ENCODE measurements at regions not wholly inside any gene's neighbourhood (a gene's known extent, or its start where the extent isn't known, plus 50 kb on each side); places are given as distances from the start of the nearest gene placed in this dataset.

GRCh38 chr4:126038502-126039144 lies 723.9 kb downstream of the FAT4 start:
- no peak for DNase-seq (ENCODE audit: low spot score)

GRCh38 chr4:126046081-126046614 lies 731.4 kb downstream of the FAT4 start:
- no peak for DNase-seq (ENCODE audit: low spot score)

- no peak for DNase-seq (ENCODE audit: low spot score)
These were observed 732.4 kb downstream of the FAT4 start for GRCh38 chr4:126047114-126047513.

- no peak for DNase-seq (ENCODE audit: low spot score)
These were observed 737.1 kb downstream of the FAT4 start for GRCh38 chr4:126051689-126052424.

GRCh38 chr4:126056116-126056650 lies 741.4 kb downstream of the FAT4 start:
- no peak for DNase-seq (ENCODE audit: low spot score)

GRCh38 chr4:126057371-126057770 lies 742.6 kb downstream of the FAT4 start:
- DNase-seq (ENCODE audit: low spot score), result no peak

- DNase-seq (ENCODE audit: low spot score), result no peak
These were observed 743.8 kb downstream of the FAT4 start for GRCh38 chr4:126058596-126058995.

GRCh38 chr4:126061655-126062054 lies 746.9 kb downstream of the FAT4 start:
- no peak for DNase-seq (ENCODE audit: low spot score)

GRCh38 chr4:126065016-126065415 lies 750.3 kb downstream of the FAT4 start:
- DNase-seq (ENCODE audit: low spot score), result no peak

GRCh38 chr4:126071346-126072333 lies 756.9 kb downstream of the FAT4 start:
- DNase-seq (ENCODE audit: low spot score), result no peak

- no peak for DNase-seq (ENCODE audit: low spot score)
These were observed 766.6 kb downstream of the FAT4 start for GRCh38 chr4:126081336-126081735.

GRCh38 chr4:126086041-126086440 lies 771.3 kb downstream of the FAT4 start:
- no peak for DNase-seq (ENCODE audit: low spot score)

GRCh38 chr4:126087101-126087500 lies 772.3 kb downstream of the FAT4 start:
- no peak for DNase-seq (ENCODE audit: low spot score)

GRCh38 chr4:126097155-126097799 lies 782.5 kb downstream of the FAT4 start:
- DNase-seq (ENCODE audit: low spot score), result no peak

- peak; percentile 49 for DNase-seq (ENCODE audit: low spot score)
These were observed 791.9 kb downstream of the FAT4 start for GRCh38 chr4:126106658-126107057.

GRCh38 chr4:126109836-126110235 lies 795.1 kb downstream of the FAT4 start:
- no peak for DNase-seq (ENCODE audit: low spot score)

- DNase-seq (ENCODE audit: low spot score), result no peak
These were observed 798.3 kb downstream of the FAT4 start for GRCh38 chr4:126113058-126113457.

- DNase-seq (ENCODE audit: low spot score), result no peak
These were observed 809.0 kb downstream of the FAT4 start for GRCh38 chr4:126123611-126124325.

GRCh38 chr4:126124818-126125217 lies 810.1 kb downstream of the FAT4 start:
- no peak for DNase-seq (ENCODE audit: low spot score)

GRCh38 chr4:126130215-126130614 lies 815.5 kb downstream of the FAT4 start:
- no peak for DNase-seq (ENCODE audit: low spot score)
